ENCODE measurements at regions not wholly inside any gene's neighbourhood (a gene's known extent, or its start where the extent isn't known, plus 50 kb on each side); places are given as distances from the start of the nearest gene placed in this dataset.

DNA sequence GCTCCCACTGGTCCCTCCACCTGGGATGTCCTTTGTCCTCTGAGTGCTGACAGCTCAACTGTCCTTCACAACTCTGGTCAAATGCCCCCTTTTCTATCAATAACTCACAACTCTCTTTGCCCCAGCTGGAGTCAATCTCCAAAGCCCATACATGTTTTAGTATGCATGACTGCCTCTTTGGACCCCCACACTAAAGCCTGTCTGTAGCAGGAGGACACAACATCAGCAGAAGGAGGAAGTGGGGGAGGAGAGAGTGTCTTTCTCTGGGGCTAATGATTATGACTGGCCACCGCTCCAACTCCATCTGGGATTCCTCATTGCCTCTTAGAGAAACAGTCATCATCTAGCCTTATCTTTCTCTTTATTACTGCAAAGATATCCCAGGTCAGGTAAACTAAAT, 186.6 kb upstream of the FGGY start:
- TF ChIP-seq, protein P1, sequence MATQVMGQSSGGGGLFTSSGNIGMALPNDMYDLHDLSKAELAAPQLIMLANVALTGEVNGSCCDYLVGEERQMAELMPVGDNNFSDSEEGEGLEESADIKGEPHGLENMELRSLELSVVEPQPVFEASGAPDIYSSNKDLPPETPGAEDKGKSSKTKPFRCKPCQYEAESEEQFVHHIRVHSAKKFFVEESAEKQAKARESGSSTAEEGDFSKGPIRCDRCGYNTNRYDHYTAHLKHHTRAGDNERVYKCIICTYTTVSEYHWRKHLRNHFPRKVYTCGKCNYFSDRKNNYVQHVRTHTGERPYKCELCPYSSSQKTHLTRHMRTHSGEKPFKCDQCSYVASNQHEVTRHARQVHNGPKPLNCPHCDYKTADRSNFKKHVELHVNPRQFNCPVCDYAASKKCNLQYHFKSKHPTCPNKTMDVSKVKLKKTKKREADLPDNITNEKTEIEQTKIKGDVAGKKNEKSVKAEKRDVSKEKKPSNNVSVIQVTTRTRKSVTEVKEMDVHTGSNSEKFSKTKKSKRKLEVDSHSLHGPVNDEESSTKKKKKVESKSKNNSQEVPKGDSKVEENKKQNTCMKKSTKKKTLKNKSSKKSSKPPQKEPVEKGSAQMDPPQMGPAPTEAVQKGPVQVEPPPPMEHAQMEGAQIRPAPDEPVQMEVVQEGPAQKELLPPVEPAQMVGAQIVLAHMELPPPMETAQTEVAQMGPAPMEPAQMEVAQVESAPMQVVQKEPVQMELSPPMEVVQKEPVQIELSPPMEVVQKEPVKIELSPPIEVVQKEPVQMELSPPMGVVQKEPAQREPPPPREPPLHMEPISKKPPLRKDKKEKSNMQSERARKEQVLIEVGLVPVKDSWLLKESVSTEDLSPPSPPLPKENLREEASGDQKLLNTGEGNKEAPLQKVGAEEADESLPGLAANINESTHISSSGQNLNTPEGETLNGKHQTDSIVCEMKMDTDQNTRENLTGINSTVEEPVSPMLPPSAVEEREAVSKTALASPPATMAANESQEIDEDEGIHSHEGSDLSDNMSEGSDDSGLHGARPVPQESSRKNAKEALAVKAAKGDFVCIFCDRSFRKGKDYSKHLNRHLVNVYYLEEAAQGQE (IDR thresholded peaks at IDR 0.05; ENCODE audit: insufficient read depth in 1 of 2, low read depth in 2 of 2, low read length in 1 of 2): no peak
- TF ChIP-seq POLR2AphosphoS5 (IDR thresholded peaks at IDR 0.05; ENCODE audit: low read depth, low read length): no peak
